ENCODE measurements at regions not wholly inside any gene's neighbourhood (a gene's known extent, or its start where the extent isn't known, plus 50 kb on each side); places are given as distances from the start of the nearest gene placed in this dataset.
"Not testable (repeated sequence)": the region's sequence is repeated elsewhere in the genome, so short reads cannot be mapped to it uniquely, and the experiment has no call there.

GRCh38 chr1:233471851-233472250 is 142.1 kb upstream of the KCNK1 start:
- not testable (repeated sequence) for DNase-seq (ENCODE audit: low read depth, low spot score); H3K4me3 ChIP-seq (ENCODE audit: low read length)

- DNase-seq (ENCODE audit: low read depth, low spot score); H3K4me3 ChIP-seq (ENCODE audit: low read length): not testable (repeated sequence)
These were observed 141.1 kb upstream of the KCNK1 start for GRCh38 chr1:233472796-233473195.

GRCh38 chr1:233473549-233474204 is 140.2 kb upstream of the KCNK1 start:
- no peak overlapping the region for H3K4me3 ChIP-seq (ENCODE audit: low read length)
- no peak for DNase-seq (ENCODE audit: low read depth, low spot score)

- H3K4me3 ChIP-seq (ENCODE audit: low read length) = no peak overlapping the region
- peak; percentile 20 for DNase-seq (ENCODE audit: low read depth, low spot score)
These were observed 136.5 kb upstream of the KCNK1 start for GRCh38 chr1:233477359-233477758.

GRCh38 chr1:233478611-233479010 is 135.3 kb upstream of the KCNK1 start:
- no peak overlapping the region for H3K4me3 ChIP-seq (ENCODE audit: low read length)
- DNase-seq (ENCODE audit: low read depth, low spot score) = no peak

- H3K4me3 ChIP-seq (ENCODE audit: low read length) = no peak overlapping the region
- no peak for DNase-seq (ENCODE audit: low read depth, low spot score)
These were observed 134.6 kb upstream of the KCNK1 start for GRCh38 chr1:233479110-233479890.

GRCh38 chr1:233480198-233480597 is 133.7 kb upstream of the KCNK1 start:
- no peak for DNase-seq (ENCODE audit: low read depth, low spot score)
- H3K4me3 ChIP-seq (ENCODE audit: low read length) = no peak overlapping the region

GRCh38 chr1:233482388-233482787 is 131.5 kb upstream of the KCNK1 start:
- H3K4me3 ChIP-seq (ENCODE audit: low read length) = no peak overlapping the region
- DNase-seq (ENCODE audit: low read depth, low spot score) = no peak

GRCh38 chr1:233485385-233485784 is 128.5 kb upstream of the KCNK1 start:
- no peak overlapping the region for H3K4me3 ChIP-seq (ENCODE audit: low read length)
- no peak for DNase-seq (ENCODE audit: low read depth, low spot score)

- H3K4me3 ChIP-seq (ENCODE audit: low read length) = no peak overlapping the region
- no peak for DNase-seq (ENCODE audit: low read depth, low spot score)
These were observed 128.0 kb upstream of the KCNK1 start for GRCh38 chr1:233485809-233486398.

- no peak for DNase-seq (ENCODE audit: low read depth, low spot score)
- H3K4me3 ChIP-seq (ENCODE audit: low read length) = no peak overlapping the region
These were observed 126.5 kb upstream of the KCNK1 start for GRCh38 chr1:233487408-233487807.

GRCh38 chr1:233489411-233489810 is 124.5 kb upstream of the KCNK1 start:
- no peak for DNase-seq (ENCODE audit: low read depth, low spot score)
- H3K4me3 ChIP-seq (ENCODE audit: low read length) = no peak overlapping the region

- DNase-seq (ENCODE audit: low read depth, low spot score) = no peak
- H3K4me3 ChIP-seq (ENCODE audit: low read length) = no peak overlapping the region
These were observed 123.4 kb upstream of the KCNK1 start for GRCh38 chr1:233490488-233490887.

GRCh38 chr1:233491953-233492620 is 121.8 kb upstream of the KCNK1 start:
- no peak overlapping the region for H3K4me3 ChIP-seq (ENCODE audit: low read length)
- DNase-seq (ENCODE audit: low read depth, low spot score) = peak; percentile 14

GRCh38 chr1:233496993-233497392 is 116.9 kb upstream of the KCNK1 start:
- no peak for DNase-seq (ENCODE audit: low read depth, low spot score)
- H3K4me3 ChIP-seq (ENCODE audit: low read length) = no peak overlapping the region

- no peak for DNase-seq (ENCODE audit: low read depth, low spot score)
- H3K4me3 ChIP-seq (ENCODE audit: low read length) = no peak overlapping the region
These were observed 116.2 kb upstream of the KCNK1 start for GRCh38 chr1:233497679-233498078.

- H3K4me3 ChIP-seq (ENCODE audit: low read length) = no peak overlapping the region
- no peak for DNase-seq (ENCODE audit: low read depth, low spot score)
These were observed 113.8 kb upstream of the KCNK1 start for GRCh38 chr1:233500106-233500505.

GRCh38 chr1:233503366-233503954 is 110.4 kb upstream of the KCNK1 start:
- DNase-seq (ENCODE audit: low read depth, low spot score) = no peak
- no peak overlapping the region for H3K4me3 ChIP-seq (ENCODE audit: low read length)

GRCh38 chr1:233505130-233505529 is 108.8 kb upstream of the KCNK1 start:
- DNase-seq (ENCODE audit: low read depth, low spot score) = no peak
- no peak overlapping the region for H3K4me3 ChIP-seq (ENCODE audit: low read length)

Data from Jurkat, Clone E6-1 (cell line).